HEK293T (cell line): ENCODE measurements at regions not wholly inside any gene's neighbourhood (a gene's known extent, or its start where the extent isn't known, plus 50 kb on each side); places are given as distances from the start of the nearest gene placed in this dataset.

Experiments
- BHLHE40 ChIP-seq: fragments of 450-650 bp; IDR thresholded peaks from 2 replicates; pipeline ENCODE4 v1.6.1; 2016; ENCODE audit warnings: mild to moderate bottlenecking, moderate library complexity, borderline replicate concordance
- CTBP1 ChIP-seq: fragments of 450-650 bp; IDR thresholded peaks from 2 replicates; pipeline ENCODE4 v1.6.1; 2016; ENCODE audit warnings: borderline replicate concordance
- FOXA1 ChIP-seq: fragments of 450-650 bp; IDR thresholded peaks from 2 replicates; pipeline ENCODE4 v1.6.1; 2016; ENCODE audit warnings: mild to moderate bottlenecking
- FOXK2 ChIP-seq: fragments of 450-650 bp; IDR thresholded peaks from 2 replicates; pipeline ENCODE4 v1.6.1; 2016; ENCODE audit warnings: mild to moderate bottlenecking
- SUZ12 ChIP-seq: fragments of 450-650 bp; IDR thresholded peaks from 2 replicates; pipeline ENCODE4 v1.6.1; 2016; ENCODE audit warnings: mild to moderate bottlenecking
- TARDBP ChIP-seq: fragments of 450-650 bp; IDR thresholded peaks from 2 replicates; pipeline ENCODE4 v1.6.1; 2016
- TF ChIP-seq, protein P1 (sequence below): fragments of 450-650 bp; IDR thresholded peaks from 2 replicates; pipeline ENCODE4 v1.6.1; 2016

DNA sequence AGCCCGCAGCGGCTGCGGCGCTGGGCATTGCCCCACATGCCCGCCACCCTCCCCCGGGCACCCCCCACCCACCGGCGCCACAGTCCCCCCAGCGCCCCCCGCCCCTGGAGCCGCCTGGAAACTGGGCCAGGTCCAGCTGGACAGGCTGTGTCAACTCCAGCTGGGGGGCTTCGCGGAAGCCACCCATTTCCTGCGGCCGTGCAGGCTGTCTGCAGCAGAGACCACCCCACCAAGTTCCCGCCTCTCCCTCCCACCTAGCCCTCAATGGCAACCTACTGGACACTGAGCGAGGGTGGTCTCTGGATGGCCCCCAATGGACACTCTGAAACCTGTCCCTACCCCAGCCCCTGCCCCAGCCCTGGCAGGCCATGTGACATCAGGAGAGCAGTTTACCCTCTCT, 62.8 kb upstream of the GATA2 start:
- TF ChIP-seq CTBP1 (no peak), TARDBP (no peak), SUZ12 (no peak), FOXA1 (no peak), FOXK2 (no peak), BHLHE40 (no peak)
- TF ChIP-seq, protein P1, sequence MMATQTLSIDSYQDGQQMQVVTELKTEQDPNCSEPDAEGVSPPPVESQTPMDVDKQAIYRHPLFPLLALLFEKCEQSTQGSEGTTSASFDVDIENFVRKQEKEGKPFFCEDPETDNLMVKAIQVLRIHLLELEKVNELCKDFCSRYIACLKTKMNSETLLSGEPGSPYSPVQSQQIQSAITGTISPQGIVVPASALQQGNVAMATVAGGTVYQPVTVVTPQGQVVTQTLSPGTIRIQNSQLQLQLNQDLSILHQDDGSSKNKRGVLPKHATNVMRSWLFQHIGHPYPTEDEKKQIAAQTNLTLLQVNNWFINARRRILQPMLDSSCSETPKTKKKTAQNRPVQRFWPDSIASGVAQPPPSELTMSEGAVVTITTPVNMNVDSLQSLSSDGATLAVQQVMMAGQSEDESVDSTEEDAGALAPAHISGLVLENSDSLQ, result no peak
